Dendritic cell treated with granulocyte-macrophage colony-stimulating factor and Interleukin-4, amounts not matched to agents 40 ng/mL and 50 ng/mL, for 4 days (primary cell): ENCODE measurements at regions not wholly inside any gene's neighbourhood (a gene's known extent, or its start where the extent isn't known, plus 50 kb on each side); places are given as distances from the start of the nearest gene placed in this dataset.

ENCODE experiments used
- H3K27ac Mint-ChIP-seq: one replicate; pipeline ENCODE4 v1.8.0; 2022; ENCODE audit warnings: mild to moderate bottlenecking, mixed read lengths
- H3K27me3 Mint-ChIP-seq: one replicate; pipeline ENCODE4 v1.8.0; 2022; ENCODE audit warnings: mild to moderate bottlenecking, mixed read lengths
- H3K36me3 Mint-ChIP-seq: one replicate; pipeline ENCODE4 v1.8.0; 2022; ENCODE audit warnings: low read depth, mixed read lengths
- H3K4me1 Mint-ChIP-seq: one replicate; pipeline ENCODE4 v1.8.0; 2022; ENCODE audit warnings: low read depth, mixed read lengths
- H3K4me3 Mint-ChIP-seq: one replicate; pipeline ENCODE4 v1.8.0; 2022; ENCODE audit warnings: mild to moderate bottlenecking, moderate library complexity, mixed read lengths
- H3K9me3 Mint-ChIP-seq: one replicate; pipeline ENCODE4 v1.8.0; 2022; ENCODE audit warnings: mixed read lengths
- intact Hi-C: fragments of 100-400 bp; cut with micrococcal nuclease; formaldehyde crosslinking; loops from one replicate; pipeline ENCODE4 v1.15.0; 2022

- Mint-ChIP-seq H3K9me3 (peaks cover 8% of the 10 kb centered on the region), H3K4me1 (peaks cover 13% of the 10 kb centered on the region), H3K27ac (no peak overlapping the region), H3K4me3 (no peak overlapping the region), H3K36me3 (no peaks in the 10 kb centered on the region), H3K27me3 (no peaks in the 10 kb centered on the region)
- intact Hi-C loops = no loop called here
These were observed 278.6 kb downstream of the ETS1 start for GRCh38 chr11:128308794-128309193.

- Mint-ChIP-seq H3K36me3 (no peaks in the 10 kb centered on the region), H3K9me3 (no peaks in the 10 kb centered on the region), H3K27ac (no peak overlapping the region), H3K4me3 (no peak overlapping the region), H3K4me1 (peaks cover 13% of the 10 kb centered on the region), H3K27me3 (no peaks in the 10 kb centered on the region)
- intact Hi-C loops = no loop called here
These were observed 281.8 kb downstream of the ETS1 start for GRCh38 chr11:128305588-128305987.

GRCh38 chr11:128304666-128305485 is 282.5 kb downstream of the ETS1 start:
- Mint-ChIP-seq H3K27ac (no peak overlapping the region), H3K27me3 (no peaks in the 10 kb centered on the region), H3K4me3 (no peak overlapping the region), H3K36me3 (no peaks in the 10 kb centered on the region), H3K4me1 (peaks cover 16% of the 10 kb centered on the region), H3K9me3 (no peaks in the 10 kb centered on the region)
- intact Hi-C loops = no loop called here

GRCh38 chr11:128304116-128304515 is 283.2 kb downstream of the ETS1 start:
- Mint-ChIP-seq H3K36me3 (no peaks in the 10 kb centered on the region), H3K9me3 (no peaks in the 10 kb centered on the region), H3K27ac (no peak overlapping the region), H3K4me1 (peaks cover 21% of the 10 kb centered on the region), H3K4me3 (no peak overlapping the region), H3K27me3 (no peaks in the 10 kb centered on the region)
- intact Hi-C loops = no loop called here

- Mint-ChIP-seq H3K4me1 (peaks cover 16% of the 10 kb centered on the region), H3K27ac (no peak overlapping the region), H3K36me3 (no peaks in the 10 kb centered on the region), H3K4me3 (no peak overlapping the region), H3K27me3 (no peaks in the 10 kb centered on the region), H3K9me3 (no peaks in the 10 kb centered on the region)
- intact Hi-C loops = no loop called here
These were observed 284.0 kb downstream of the ETS1 start for GRCh38 chr11:128303383-128303782.

GRCh38 chr11:128302425-128303186 is 284.8 kb downstream of the ETS1 start:
- Mint-ChIP-seq H3K9me3 (no peaks in the 10 kb centered on the region), H3K36me3 (no peaks in the 10 kb centered on the region), H3K27me3 (no peaks in the 10 kb centered on the region), H3K4me3 (no peak overlapping the region), H3K4me1 (peaks cover 8% of the 10 kb centered on the region), H3K27ac (no peak overlapping the region)
- intact Hi-C loops = no loop called here

- H3K4me3 Mint-ChIP-seq = no peak overlapping the region
- no peaks in the 10 kb centered on the region for H3K27me3 Mint-ChIP-seq
- no peaks in the 10 kb centered on the region for H3K9me3 Mint-ChIP-seq
- peaks cover 8% of the 10 kb centered on the region for H3K4me1 Mint-ChIP-seq
- no peak overlapping the region for H3K27ac Mint-ChIP-seq
- no peaks in the 10 kb centered on the region for H3K36me3 Mint-ChIP-seq
- intact Hi-C loops = no loop called here
These were observed 285.6 kb downstream of the ETS1 start for GRCh38 chr11:128301756-128302155.

GRCh38 chr11:128300785-128301184 is 286.6 kb downstream of the ETS1 start:
- Mint-ChIP-seq H3K36me3 (no peaks in the 10 kb centered on the region), H3K27me3 (no peaks in the 10 kb centered on the region), H3K27ac (no peak overlapping the region), H3K9me3 (no peaks in the 10 kb centered on the region), H3K4me3 (no peak overlapping the region), H3K4me1 (peaks cover 8% of the 10 kb centered on the region)
- intact Hi-C loops = no loop called here

GRCh38 chr11:128299132-128299726 is 288.1 kb downstream of the ETS1 start:
- Mint-ChIP-seq H3K4me1 (peaks cover 15% of the 10 kb centered on the region), H3K4me3 (no peak overlapping the region), H3K27me3 (no peaks in the 10 kb centered on the region), H3K27ac (no peak overlapping the region), H3K9me3 (no peaks in the 10 kb centered on the region), H3K36me3 (no peaks in the 10 kb centered on the region)
- intact Hi-C loops = loop anchor here (10.0 kb wide), 2 partner anchors 256 to 536 kb away; no protein-coding TSS in a partner anchor

- Mint-ChIP-seq H3K27ac (no peak overlapping the region), H3K27me3 (peaks cover 3% of the 10 kb centered on the region), H3K9me3 (no peaks in the 10 kb centered on the region), H3K4me1 (peaks cover 18% of the 10 kb centered on the region), H3K4me3 (no peak overlapping the region), H3K36me3 (no peaks in the 10 kb centered on the region)
- intact Hi-C loops = loop anchor here (10.0 kb wide), 2 partner anchors 257 to 537 kb away; no protein-coding TSS in a partner anchor
These were observed 289.1 kb downstream of the ETS1 start for GRCh38 chr11:128298271-128298670.

GRCh38 chr11:128297805-128298204 is 289.6 kb downstream of the ETS1 start:
- no peaks in the 10 kb centered on the region for H3K9me3 Mint-ChIP-seq
- H3K27me3 Mint-ChIP-seq = peaks cover 7% of the 10 kb centered on the region
- peaks cover 18% of the 10 kb centered on the region for H3K4me1 Mint-ChIP-seq
- H3K27ac Mint-ChIP-seq = no peak overlapping the region
- no peak overlapping the region for H3K4me3 Mint-ChIP-seq
- intact Hi-C loops = loop anchor here (10.0 kb wide), 2 partner anchors 257 to 537 kb away; no protein-coding TSS in a partner anchor
- H3K36me3 Mint-ChIP-seq = no peaks in the 10 kb centered on the region

GRCh38 chr11:128297091-128297651 is 290.2 kb downstream of the ETS1 start:
- intact Hi-C loops = loop anchor here (10.0 kb wide), 2 partner anchors 258 to 538 kb away; no protein-coding TSS in a partner anchor
- no peak overlapping the region for H3K4me3 Mint-ChIP-seq
- H3K4me1 Mint-ChIP-seq = peaks cover 18% of the 10 kb centered on the region
- H3K27me3 Mint-ChIP-seq = peaks cover 10% of the 10 kb centered on the region
- H3K9me3 Mint-ChIP-seq = no peaks in the 10 kb centered on the region
- no peak overlapping the region for H3K27ac Mint-ChIP-seq
- no peaks in the 10 kb centered on the region for H3K36me3 Mint-ChIP-seq

GRCh38 chr11:128294671-128295050 is 292.7 kb downstream of the ETS1 start:
- Mint-ChIP-seq H3K4me1 (peaks cover 25% of the 10 kb centered on the region), H3K36me3 (no peaks in the 10 kb centered on the region), H3K4me3 (no peak overlapping the region), H3K27me3 (peaks cover 16% of the 10 kb centered on the region), H3K27ac (no peak overlapping the region), H3K9me3 (no peaks in the 10 kb centered on the region)
- intact Hi-C loops = loop anchor here (10.0 kb wide), 2 partner anchors 260 to 540 kb away; no protein-coding TSS in a partner anchor
